Urinary bladder (tissue), 3 donors: ENCODE measurements at regions not wholly inside any gene's neighbourhood (a gene's known extent, or its start where the extent isn't known, plus 50 kb on each side); places are given as distances from the start of the nearest gene placed in this dataset.
A peak's percentile ranks its signal among the peaks of the same experiment; 100 is the strongest.

ENCODE experiments used
- DNase-seq: peaks from one replicate; pipeline ENCODE4 v3.0.0-alpha.2; 2015; ENCODE audit errors: extremely low spot score
- H3K27ac ChIP-seq: one replicate; pipeline ENCODE4 v1.5.1; 2013; ENCODE audit warnings: low read depth, mild to moderate bottlenecking, moderate library complexity
- H3K36me3 ChIP-seq: one replicate; pipeline ENCODE4 v1.6.1; 2013; ENCODE audit warnings: mild to moderate bottlenecking, moderate library complexity; ENCODE audit not compliant: insufficient read depth
- H3K4me1 ChIP-seq: one replicate; pipeline ENCODE4 v1.6.1; 2013; ENCODE audit warnings: mild to moderate bottlenecking, moderate library complexity; ENCODE audit not compliant: insufficient read depth
- H3K4me3 ChIP-seq: one replicate; pipeline ENCODE4 v1.5.1; 2013; ENCODE audit warnings: low read depth, low read length
- WGBS: extraction: QIAGEN DNeasy Blood & Tissue Kit; methylation state at CpG from one replicate; pipeline ENCODE4 v1.1.7; 2013; 5-methylcytosine and 5-hydroxymethylcytosine counted together
- donor health status: healthy with polysubstance abuse.
- donor health status: healthy.

GRCh38 chr13:106882246-106882645 is 314.3 kb upstream of the ARGLU1 start:
- 66% methylated on average over 6 of the region's 6 CpGs for WGBS
- Histone ChIP-seq H3K4me3 (no peak overlapping the region), H3K4me1 (no peaks in the 10 kb centered on the region), H3K27ac (no peak overlapping the region), H3K36me3 (no peaks in the 10 kb centered on the region)
- no peak for DNase-seq

GRCh38 chr13:106879806-106880205 is 311.9 kb upstream of the ARGLU1 start:
- WGBS = 80% methylated on average over 3 of the region's 3 CpGs
- no peaks in the 10 kb centered on the region for H3K4me1 ChIP-seq
- H3K36me3 ChIP-seq = no peaks in the 10 kb centered on the region
- no peak for DNase-seq
- H3K27ac ChIP-seq = no peak overlapping the region
- H3K4me3 ChIP-seq = no peak overlapping the region

DNA sequence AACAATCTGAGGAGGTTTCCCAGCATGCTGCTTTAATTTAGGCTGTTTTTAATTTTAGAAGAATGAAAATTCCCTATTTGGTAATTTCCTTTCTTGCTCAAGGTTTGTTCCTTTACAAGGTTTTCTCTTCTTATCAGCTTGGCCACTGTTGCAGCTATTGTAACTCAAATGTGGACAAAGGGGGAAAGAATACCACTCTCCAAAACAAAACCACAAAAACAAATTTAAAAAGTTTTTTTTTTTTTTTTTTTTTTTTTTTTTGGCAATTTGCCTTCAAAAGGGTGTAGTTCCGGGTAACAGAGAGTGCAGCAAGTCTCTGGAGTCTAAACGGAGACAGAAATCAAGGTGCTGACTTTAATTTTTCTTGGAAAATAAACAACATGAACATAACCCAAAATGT is 306.4 kb upstream of the ARGLU1 start:
- no peak for DNase-seq
- Histone ChIP-seq H3K27ac (no peak overlapping the region), H3K4me3 (no peak overlapping the region), H3K4me1 (no peaks in the 10 kb centered on the region), H3K36me3 (no peaks in the 10 kb centered on the region)
- WGBS = 43% methylated on average over 2 of the region's 2 CpGs

- H3K27ac ChIP-seq = no peak overlapping the region
- no peaks in the 10 kb centered on the region for H3K36me3 ChIP-seq
- no peak overlapping the region for H3K4me3 ChIP-seq
- H3K4me1 ChIP-seq = no peaks in the 10 kb centered on the region
- 55% methylated on average over 1 of the region's 1 CpG for WGBS
- DNase-seq = no peak
Measured at GRCh38 chr13:106873810-106874209, 305.9 kb upstream of the ARGLU1 start.

DNA sequence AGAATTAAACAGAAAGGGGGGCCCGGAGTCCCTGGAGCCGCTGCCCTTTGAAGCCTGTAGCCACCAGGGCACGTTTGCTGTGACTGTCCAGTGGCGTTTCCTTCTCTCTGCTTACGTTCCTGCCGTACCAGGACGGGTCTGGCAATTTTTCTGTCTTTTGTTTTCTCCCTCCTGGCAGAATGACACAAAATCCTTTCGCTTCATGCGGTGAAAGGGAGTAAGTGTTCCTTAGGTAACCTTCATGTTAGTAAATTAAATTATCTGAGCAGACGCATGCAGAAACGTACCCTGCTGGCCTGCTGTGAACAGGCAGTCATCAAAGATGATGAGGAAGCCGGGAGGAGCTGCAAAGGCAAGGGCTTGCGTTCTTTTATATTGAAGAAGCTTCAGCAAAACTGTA is 299.3 kb upstream of the ARGLU1 start:
- Histone ChIP-seq H3K4me3 (peak overlapping the region; percentile 28), H3K27ac (no peak overlapping the region)
- WGBS = 6% methylated on average over 13 of the region's 13 CpGs

GRCh38 chr13:106865716-106866440 is 297.9 kb upstream of the ARGLU1 start:
- H3K4me1 ChIP-seq = no peaks in the 10 kb centered on the region
- no peaks in the 10 kb centered on the region for H3K36me3 ChIP-seq
- WGBS = 59% methylated on average over 3 of the region's 3 CpGs
- H3K27ac ChIP-seq = no peak overlapping the region
- H3K4me3 ChIP-seq = no peak overlapping the region
- DNase-seq = no peak

More for the DNA sequence above, 299.3 kb upstream of the ARGLU1 start:
- DNase-seq = no peak
- H3K36me3 ChIP-seq = no peaks in the 10 kb centered on the region
- no peaks in the 10 kb centered on the region for H3K4me1 ChIP-seq

- 56% methylated on average over 4 of the region's 4 CpGs for WGBS
- Histone ChIP-seq H3K36me3 (no peaks in the 10 kb centered on the region), H3K4me1 (no peaks in the 10 kb centered on the region), H3K4me3 (no peak overlapping the region), H3K27ac (no peak overlapping the region)
- no peak for DNase-seq
Measured at GRCh38 chr13:106859533-106859904, 291.6 kb upstream of the ARGLU1 start.

- H3K4me1 ChIP-seq = no peaks in the 10 kb centered on the region
- WGBS = 63% methylated on average over 12 of the region's 12 CpGs
Measured at GRCh38 chr13:106858903-106859532, 291.1 kb upstream of the ARGLU1 start.

GRCh38 chr13:106852436-106852835 is 284.5 kb upstream of the ARGLU1 start:
- no peaks in the 10 kb centered on the region for H3K36me3 ChIP-seq
- no peaks in the 10 kb centered on the region for H3K4me1 ChIP-seq
- no peak for DNase-seq
- no peak overlapping the region for H3K27ac ChIP-seq
- 38% methylated on average over 8 of the region's 8 CpGs for WGBS
- H3K4me3 ChIP-seq = no peak overlapping the region

More at GRCh38 chr13:106858903-106859532, 291.1 kb upstream of the ARGLU1 start:
- no peaks in the 10 kb centered on the region for H3K36me3 ChIP-seq
- H3K27ac ChIP-seq = no peak overlapping the region
- DNase-seq = no peak
- no peak overlapping the region for H3K4me3 ChIP-seq

- no peak for DNase-seq
- Histone ChIP-seq H3K36me3 (no peaks in the 10 kb centered on the region), H3K4me1 (no peaks in the 10 kb centered on the region), H3K4me3 (no peak overlapping the region), H3K27ac (no peak overlapping the region)
- WGBS = 81% methylated on average over 7 of the region's 7 CpGs
Measured at GRCh38 chr13:106850973-106851650, 283.2 kb upstream of the ARGLU1 start.

- Histone ChIP-seq H3K27ac (no peak overlapping the region), H3K36me3 (no peaks in the 10 kb centered on the region), H3K4me1 (no peaks in the 10 kb centered on the region), H3K4me3 (no peak overlapping the region)
- no peak for DNase-seq
- WGBS = 85% methylated on average over 5 of the region's 5 CpGs
Measured at GRCh38 chr13:106846571-106847448, 278.9 kb upstream of the ARGLU1 start.

- no peaks in the 10 kb centered on the region for H3K36me3 ChIP-seq
- 64% methylated on average over 4 of the region's 4 CpGs for WGBS
- no peak overlapping the region for H3K4me3 ChIP-seq
- H3K4me1 ChIP-seq = no peaks in the 10 kb centered on the region
- H3K27ac ChIP-seq = no peak overlapping the region
- no peak for DNase-seq
Measured at GRCh38 chr13:106836186-106836802, 268.4 kb upstream of the ARGLU1 start.

- Histone ChIP-seq H3K4me1 (no peaks in the 10 kb centered on the region), H3K36me3 (no peaks in the 10 kb centered on the region), H3K27ac (no peak overlapping the region), H3K4me3 (no peak overlapping the region)
- DNase-seq = no peak
- WGBS = 24% methylated on average over 1 of the region's 1 CpG
Measured at GRCh38 chr13:106835477-106835876, 267.5 kb upstream of the ARGLU1 start.
